ENCODE measurements at regions not wholly inside any gene's neighbourhood (a gene's known extent, or its start where the extent isn't known, plus 50 kb on each side); places are given as distances from the start of the nearest gene placed in this dataset.

GRCh38 chr7:41917-42565, 150.3 kb upstream of the FAM20C start:
- Histone ChIP-seq H3K9me3 (no peaks in the 10 kb centered on the region), H3K36me3 (no peaks in the 10 kb centered on the region), H3K9ac (ENCODE audit: low read depth in 2 of 2, low read length in 2 of 2) (no peak overlapping the region), H3K4me1 (no peaks in the 10 kb centered on the region), H3K27me3 (no peaks in the 10 kb centered on the region), H3K4me3 (no peak overlapping the region), H3K27ac (no peak overlapping the region)
- intact Hi-C loops (cut with DNase I) = no loop called here
- TF ChIP-seq CTCF (IDR thresholded peaks at IDR 0.05) = no peak
- peak; percentile 4 for DNase-seq

DNA sequence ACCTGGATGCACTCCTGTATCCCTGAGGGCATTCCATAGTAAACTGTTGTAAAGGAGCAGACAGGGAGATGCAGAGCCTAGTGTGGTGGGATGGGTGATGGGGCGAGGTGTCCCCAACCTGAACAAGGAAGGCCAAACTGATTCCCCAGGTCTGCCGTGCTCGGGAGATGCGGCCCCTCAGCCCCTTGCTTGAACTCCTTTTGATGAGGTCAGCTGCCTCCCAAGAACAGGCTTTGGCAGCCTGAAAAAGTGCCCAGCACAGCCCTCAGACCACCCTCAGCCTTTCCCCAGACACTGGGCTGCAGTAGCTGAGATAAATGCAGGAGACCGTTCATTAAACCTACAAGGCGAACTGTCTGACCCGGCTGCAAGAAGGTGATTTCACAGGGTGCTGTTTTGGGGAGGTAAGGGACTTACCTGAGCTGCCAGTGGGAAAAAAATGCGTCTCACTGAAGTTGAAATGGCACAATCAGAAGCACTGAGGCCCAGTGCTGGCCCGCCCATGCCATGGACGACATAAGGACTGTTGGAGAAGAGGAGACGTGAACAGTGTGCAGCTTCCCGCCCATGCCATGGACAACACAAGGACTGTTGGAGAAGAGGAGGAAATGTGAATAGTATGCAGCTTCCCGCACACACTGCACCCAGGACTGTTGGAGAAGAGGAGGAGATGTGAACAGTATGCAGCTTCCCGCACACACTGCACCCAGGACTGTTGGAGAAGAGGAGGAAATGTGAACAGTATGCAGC, 148.4 kb upstream of the FAM20C start:
- no peak overlapping the region for H3K9ac ChIP-seq (ENCODE audit: low read depth in 2 of 2, low read length in 2 of 2)
- no peaks in the 10 kb centered on the region for H3K36me3 ChIP-seq
- H3K27me3 ChIP-seq = no peaks in the 10 kb centered on the region
- H3K4me1 ChIP-seq = no peaks in the 10 kb centered on the region
- no peak for TF ChIP-seq CTCF (IDR thresholded peaks at IDR 0.05)
- no peak overlapping the region for H3K27ac ChIP-seq
- peak; percentile 11 for DNase-seq
- intact Hi-C loops (cut with DNase I) = no loop called here
- H3K9me3 ChIP-seq = no peaks in the 10 kb centered on the region
- H3K4me3 ChIP-seq = no peak overlapping the region

DNA sequence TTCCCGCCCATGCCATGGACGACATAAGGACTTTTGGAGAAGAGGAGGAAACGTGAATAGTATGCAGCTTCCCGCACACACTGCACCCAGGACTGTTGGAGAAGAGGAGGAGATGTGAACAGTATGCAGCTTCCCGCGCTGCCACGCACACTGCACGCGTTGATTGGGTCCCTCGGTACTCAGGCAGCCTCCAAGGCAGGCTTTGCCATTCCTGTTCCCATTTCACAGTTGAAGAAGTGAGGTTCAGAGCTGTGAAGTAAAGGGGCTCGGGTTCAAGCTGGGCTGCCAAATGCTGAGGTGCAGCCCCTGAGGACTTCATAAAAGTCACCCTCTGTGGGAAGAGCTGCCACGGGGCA, 147.9 kb upstream of the FAM20C start:
- Histone ChIP-seq H3K9me3 (no peaks in the 10 kb centered on the region), H3K27me3 (no peaks in the 10 kb centered on the region), H3K4me1 (no peaks in the 10 kb centered on the region), H3K9ac (ENCODE audit: low read depth in 2 of 2, low read length in 2 of 2) (no peak overlapping the region), H3K36me3 (no peaks in the 10 kb centered on the region), H3K4me3 (no peak overlapping the region), H3K27ac (no peak overlapping the region)
- TF ChIP-seq CTCF (IDR thresholded peaks at IDR 0.05) = no peak
- peak; percentile 11 for DNase-seq
- intact Hi-C loops (cut with DNase I) = no loop called here

DNA sequence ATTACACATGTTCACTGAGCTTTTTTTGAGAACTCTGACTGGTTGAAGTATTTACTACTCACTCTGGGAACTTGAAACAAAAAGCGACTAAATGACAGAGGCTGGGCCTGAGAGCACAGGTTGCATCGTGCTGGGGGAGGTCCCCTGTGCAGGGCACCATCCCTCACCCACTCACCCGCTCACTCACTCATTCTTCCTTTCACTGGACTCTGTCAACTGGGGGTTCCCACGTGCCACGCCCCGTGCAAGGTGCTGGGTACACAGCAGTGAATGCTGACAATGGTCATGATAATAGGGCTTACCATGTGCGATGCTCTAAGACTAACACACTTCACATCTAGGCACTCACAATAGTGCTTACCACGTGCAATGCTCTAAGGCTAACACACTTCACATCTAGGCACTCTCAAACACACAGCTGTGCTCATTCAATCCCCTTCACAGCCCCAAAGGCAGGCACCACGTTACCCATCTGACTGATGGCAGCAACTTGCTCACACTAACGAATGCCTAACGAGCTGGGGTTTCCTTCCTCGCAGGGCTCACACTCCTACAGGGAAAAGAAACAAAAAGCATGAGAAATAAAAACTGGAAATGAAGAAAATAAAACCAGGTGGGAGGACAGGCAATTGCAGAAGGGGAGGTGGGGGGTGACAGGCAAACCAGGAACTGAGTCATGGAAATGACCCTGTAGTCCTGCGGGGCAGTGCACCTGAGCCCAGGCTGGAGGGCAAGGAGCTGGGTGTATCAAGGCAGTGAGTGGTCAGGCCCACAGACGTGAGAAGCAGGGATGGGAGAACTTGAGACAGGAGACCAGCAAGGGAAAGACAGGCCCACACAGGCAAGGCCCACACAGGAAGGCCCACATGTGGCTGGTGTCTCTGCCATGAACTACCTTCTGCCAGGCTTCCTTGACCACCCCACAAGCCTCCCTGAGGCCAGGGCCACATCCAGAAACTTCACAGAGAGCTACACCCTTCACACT, 147.0 kb upstream of the FAM20C start:
- peak; percentile 9 for DNase-seq
- H3K9me3 ChIP-seq = no peaks in the 10 kb centered on the region
- no peak for TF ChIP-seq CTCF (IDR thresholded peaks at IDR 0.05)
- no peaks in the 10 kb centered on the region for H3K4me1 ChIP-seq
- no peak overlapping the region for H3K27ac ChIP-seq
- intact Hi-C loops (cut with DNase I) = no loop called here
- no peak overlapping the region for H3K4me3 ChIP-seq
- H3K9ac ChIP-seq (ENCODE audit: low read depth in 2 of 2, low read length in 2 of 2) = no peak overlapping the region
- H3K27me3 ChIP-seq = no peaks in the 10 kb centered on the region
- no peaks in the 10 kb centered on the region for H3K36me3 ChIP-seq

DNA sequence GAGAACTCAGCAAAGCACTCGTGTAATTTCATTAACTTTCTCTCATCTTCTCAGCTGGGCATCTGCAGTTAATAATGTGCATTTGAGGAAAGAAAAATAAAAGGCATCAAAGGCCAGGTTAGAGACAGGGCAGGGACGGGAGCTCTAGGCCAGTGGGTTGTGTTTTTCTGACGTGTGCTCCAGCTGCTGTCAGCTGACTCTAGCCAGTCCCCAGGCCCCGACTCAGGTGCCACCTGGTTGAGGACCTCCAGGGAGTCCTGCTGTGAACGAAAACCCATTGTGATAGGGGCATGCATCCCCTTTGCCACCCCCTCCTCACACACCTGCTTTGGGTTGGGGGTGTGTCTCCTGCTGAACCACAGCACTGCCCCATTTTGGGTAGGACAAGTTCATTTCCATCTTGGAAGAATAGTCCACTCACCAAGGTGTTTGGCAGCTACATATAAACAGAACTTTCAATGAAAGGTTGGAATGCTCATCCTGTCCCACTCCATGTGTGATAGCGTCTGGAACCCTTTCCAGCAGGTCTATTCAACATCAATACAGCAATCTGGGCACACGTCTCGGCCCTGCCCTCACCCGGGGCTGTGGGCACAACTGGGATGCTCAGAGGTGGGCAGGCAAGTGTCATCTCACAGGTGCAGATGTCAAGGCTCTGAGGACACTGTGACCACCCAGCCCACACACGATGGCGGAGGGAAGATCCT, 146.1 kb upstream of the FAM20C start:
- Histone ChIP-seq H3K27ac (no peak overlapping the region), H3K9ac (ENCODE audit: low read depth in 2 of 2, low read length in 2 of 2) (no peak overlapping the region), H3K4me3 (no peak overlapping the region), H3K9me3 (no peaks in the 10 kb centered on the region), H3K4me1 (no peaks in the 10 kb centered on the region), H3K36me3 (no peaks in the 10 kb centered on the region), H3K27me3 (no peaks in the 10 kb centered on the region)
- peak; percentile 12 for DNase-seq
- intact Hi-C loops (cut with DNase I) = no loop called here
- no peak for TF ChIP-seq CTCF (IDR thresholded peaks at IDR 0.05)

All from colonic mucosa (tissue), 4 donors.